Liver (tissue), 8 donors: ENCODE measurements at regions not wholly inside any gene's neighbourhood (a gene's known extent, or its start where the extent isn't known, plus 50 kb on each side); places are given as distances from the start of the nearest gene placed in this dataset.

Source experiments
- DNase-seq: peaks from one replicate; pipeline ENCODE4 v3.0.0-alpha.2; 2017; ENCODE audit warnings: low spot score
- H3K27ac ChIP-seq, 2 donors: one replicate each; pipeline ENCODE4 v1.7.0; 2013; ENCODE audit warnings: inconsistent platforms in 2 of 2, low read length in 2 of 2, control low read depth in 1 of 2, low read depth in 1 of 2, mild to moderate bottlenecking in 1 of 2
- H3K27me3 ChIP-seq, 4 donors: one replicate each; pipeline versions ENCODE4 v1.6.1 to v1.7.0; 2013; ENCODE audit warnings: low read length in 3 of 4, inconsistent platforms in 1 of 4, mild to moderate bottlenecking in 1 of 4, moderate library complexity in 1 of 4; ENCODE audit not compliant: control insufficient read depth in 4 of 4, insufficient read depth in 4 of 4
- H3K36me3 ChIP-seq, 4 donors: one replicate each; pipeline versions ENCODE4 v1.6.1 to v1.7.0; 2013; ENCODE audit warnings: low read length in 3 of 4, mild to moderate bottlenecking in 3 of 4, low read depth in 1 of 4, moderate library complexity in 1 of 4; ENCODE audit not compliant: control insufficient read depth in 4 of 4, insufficient read depth in 3 of 4
- H3K4me1 ChIP-seq, 4 donors: one replicate each; pipeline versions ENCODE4 v1.6.1 to v1.7.0; 2013; ENCODE audit warnings: low read length in 3 of 4, mild to moderate bottlenecking in 3 of 4, moderate library complexity in 1 of 4; ENCODE audit not compliant: control insufficient read depth in 4 of 4, insufficient read depth in 4 of 4
- H3K4me3 ChIP-seq, 3 donors: one replicate each; pipeline versions ENCODE4 v1.6.1 to v1.7.0; 2013; ENCODE audit warnings: low read length in 3 of 3, control low read depth in 1 of 3, low read depth in 1 of 3, mild to moderate bottlenecking in 1 of 3
- H3K9ac ChIP-seq, 2 donors: one replicate each; pipeline ENCODE4 v1.7.0; 2013; ENCODE audit warnings: low read length in 2 of 2, mild to moderate bottlenecking in 2 of 2, moderate library complexity in 2 of 2, control low read depth in 1 of 2, low read depth in 1 of 2
- H3K9me3 ChIP-seq, 4 donors: one replicate each; pipeline versions ENCODE4 v1.6.1 to v1.7.0; 2013; ENCODE audit warnings: low read length in 3 of 4; ENCODE audit not compliant: control insufficient read depth in 4 of 4
- ATF3 ChIP-seq: IDR thresholded peaks from 2 replicates; pipeline ENCODE4 v1.6.1; 2016; ENCODE audit warnings: antibody characterized with exemption
- CTCF ChIP-seq: fragments of 150-350 bp; IDR thresholded peaks from 2 replicates; pipeline ENCODE4 v1.5.1; 2017; ENCODE audit warnings: improper control_type of control experiment, low read depth, low read length; ENCODE audit not compliant: missing input control
- EGR1 ChIP-seq, 2 donors: IDR thresholded peaks; 2 replicates each; pipeline ENCODE4 v1.6.1; 2016 to 2018; ENCODE audit warnings: antibody characterized with exemption in 2 of 2, low read depth in 2 of 2
- FOXA1 ChIP-seq: IDR thresholded peaks from 2 replicates; pipeline ENCODE4 v1.6.1; 2016; ENCODE audit warnings: antibody characterized with exemption
- FOXA2 ChIP-seq: IDR thresholded peaks from 2 replicates; pipeline ENCODE4 v1.6.1; 2016; ENCODE audit warnings: antibody characterized with exemption
- GABPA ChIP-seq, 2 donors: IDR thresholded peaks in 1 of 2; conservative IDR thresholded peaks in 1 of 2; 2 replicates each; pipeline ENCODE4 v1.6.1; 2016; ENCODE audit warnings: antibody characterized with exemption in 2 of 2, mild to moderate bottlenecking in 1 of 2, moderate library complexity in 1 of 2
- HNF4A ChIP-seq, 2 donors: conservative IDR thresholded peaks; 2 replicates each; pipeline ENCODE4 v1.6.1; 2016; ENCODE audit warnings: antibody characterized with exemption in 2 of 2, mild to moderate bottlenecking in 2 of 2
- HNF4G ChIP-seq: IDR thresholded peaks from 2 replicates; pipeline ENCODE4 v1.6.1; 2016; ENCODE audit warnings: antibody characterized with exemption
- JUND ChIP-seq, 2 donors: IDR thresholded peaks; 2 replicates each; pipeline ENCODE4 v1.6.1; 2016; ENCODE audit warnings: antibody characterized with exemption in 2 of 2
- MAX ChIP-seq: IDR thresholded peaks from 2 replicates; pipeline ENCODE4 v1.6.1; 2016; ENCODE audit warnings: antibody characterized with exemption
- NR2F2 ChIP-seq: IDR thresholded peaks from 2 replicates; pipeline ENCODE4 v1.6.1; 2016; ENCODE audit warnings: antibody characterized with exemption
- RAD21 ChIP-seq, 2 donors: IDR thresholded peaks; 2 replicates each; pipeline ENCODE4 v1.6.1; 2016; ENCODE audit warnings: antibody characterized with exemption in 2 of 2, mild to moderate bottlenecking in 2 of 2
- REST ChIP-seq: IDR thresholded peaks from 2 replicates; pipeline ENCODE4 v1.6.1; 2016; ENCODE audit warnings: antibody characterized with exemption, mild to moderate bottlenecking
- RXRA ChIP-seq, 2 donors: IDR thresholded peaks; 2 replicates each; pipeline ENCODE4 v1.6.1; 2017 to 2018; ENCODE audit warnings: antibody characterized with exemption in 2 of 2, mild to moderate bottlenecking in 1 of 2
- SP1 ChIP-seq: IDR thresholded peaks from 2 replicates; pipeline ENCODE4 v1.6.1; 2018; ENCODE audit warnings: antibody characterized with exemption, mild to moderate bottlenecking
- TAF1 ChIP-seq: conservative IDR thresholded peaks from 2 replicates; pipeline ENCODE4 v1.6.1; 2016; ENCODE audit warnings: antibody characterized with exemption, mild to moderate bottlenecking
- YY1 ChIP-seq: IDR thresholded peaks from 2 replicates; pipeline ENCODE4 v1.6.1; 2016; ENCODE audit warnings: antibody characterized with exemption, mild to moderate bottlenecking
- ZBTB33 ChIP-seq: IDR thresholded peaks from 2 replicates; pipeline ENCODE4 v1.6.1; 2016; ENCODE audit warnings: antibody characterized with exemption
- WGBS: extraction: QIAGEN DNeasy Blood & Tissue Kit; methylation state at CpG from one replicate; pipeline ENCODE4 v1.1.7; 2013; 5-methylcytosine and 5-hydroxymethylcytosine counted together
- donor health status: healthy.
- donor health status: healthy.
- donor health status: healthy.
- donor health status: healthy.
- donor health status: healthy.

GRCh38 chr2:222100704-222101699 lies 197.8 kb downstream of the PAX3 start:
- Histone ChIP-seq H3K4me3 (no peak overlapping the region), H3K9ac (no peak overlapping the region), H3K27me3 (peaks cover 0 to 7% (median 1%) of the 10 kb centered on the region in 4 donors), H3K4me1 (no peaks in the 10 kb centered on the region), H3K27ac (no peak overlapping the region), H3K9me3 (no peaks in the 10 kb centered on the region), H3K36me3 (no peaks in the 10 kb centered on the region)
- 59% methylated on average over 5 of the region's 5 CpGs for WGBS
- no peak for DNase-seq
- no peak for TF ChIP-seq FOXA2
- no peak for TF ChIP-seq GABPA (IDR thresholded peaks at IDR 0.05 in 1 of 2, conservative IDR thresholded peaks at IDR 0.05 in 1 of 2)
- no peak for TF ChIP-seq JUND (IDR thresholded peaks at IDR 0.05)
- TF ChIP-seq EGR1 (IDR thresholded peaks at IDR 0.05; ENCODE audit: low read depth in 2 of 2), result no peak
- no peak for TF ChIP-seq FOXA1

- 67% methylated on average over 2 of the region's 2 CpGs for WGBS
- Histone ChIP-seq H3K9me3 (peaks cover 0 to 6% (median 3%) of the 10 kb centered on the region in 4 donors), H3K4me3 (no peak overlapping the region), H3K27me3 (peaks cover 0 to 3% (median 0%) of the 10 kb centered on the region in 4 donors), H3K36me3 (no peaks in the 10 kb centered on the region), H3K9ac (no peak overlapping the region), H3K4me1 (no peaks in the 10 kb centered on the region), H3K27ac (no peak overlapping the region)
- no peak for DNase-seq
- TF ChIP-seq ATF3 (no peak), NR2F2 (no peak), MAX (no peak), HNF4G (no peak), ZBTB33 (no peak), REST (no peak), SP1 (no peak), CTCF (no peak), GABPA (IDR thresholded peaks at IDR 0.05 in 1 of 2, conservative IDR thresholded peaks at IDR 0.05 in 1 of 2) (no peak), FOXA2 (no peak), RAD21 (IDR thresholded peaks at IDR 0.05) (no peak), EGR1 (IDR thresholded peaks at IDR 0.05; ENCODE audit: low read depth in 2 of 2) (no peak), TAF1 (no peak), HNF4A (conservative IDR thresholded peaks at IDR 0.05) (no peak), JUND (IDR thresholded peaks at IDR 0.05) (no peak), RXRA (IDR thresholded peaks at IDR 0.05) (no peak), YY1 (no peak), FOXA1 (no peak)
These were observed 210.2 kb downstream of the PAX3 start for GRCh38 chr2:222088561-222088960.
